Spleen (tissue), 11 donors: ENCODE measurements at regions not wholly inside any gene's neighbourhood (a gene's known extent, or its start where the extent isn't known, plus 50 kb on each side); places are given as distances from the start of the nearest gene placed in this dataset.

Experiments
- DNase-seq: peaks from one replicate; pipeline ENCODE4 v3.0.0-alpha.2; 2020
- H3K27ac ChIP-seq, 8 donors: fragments of 200-600 bp; sonication (generic) in 7 of 8; 1 replicate in 4 of 8; 2 replicates in 4 of 8; pipeline versions ENCODE4 v1.5.0 to v1.8.0; 2016 to 2021; ENCODE audit warnings: inconsistent platforms in 4 of 8, mild to moderate bottlenecking in 4 of 8, moderate library complexity in 1 of 8
- H3K27me3 ChIP-seq, 7 donors: fragments of 200-600 bp; sonication (generic) in 6 of 7; replicated peaks in 1 of 7; 1 replicate in 4 of 7; 2 replicates in 3 of 7; pipeline versions ENCODE4 v1.5.0 to v1.8.0; 2016 to 2021; ENCODE audit warnings: inconsistent platforms in 3 of 7, mild to moderate bottlenecking in 1 of 7
- H3K36me3 ChIP-seq, 6 donors: fragments of 200-600 bp; sonication (generic) in 5 of 6; 1 replicate in 4 of 6; 2 replicates in 2 of 6; pipeline versions ENCODE4 v1.5.0 to v1.8.0; 2016 to 2021; ENCODE audit warnings: inconsistent platforms in 2 of 6
- H3K4me1 ChIP-seq, 6 donors: fragments of 200-600 bp; sonication (generic) in 5 of 6; 1 replicate in 3 of 6; 2 replicates in 3 of 6; pipeline versions ENCODE4 v1.5.0 to v1.8.0; 2016 to 2021; ENCODE audit warnings: inconsistent platforms in 3 of 6
- H3K4me3 ChIP-seq, 8 donors: fragments of 200-600 bp; sonication (generic) in 7 of 8; 1 replicate in 4 of 8; 2 replicates in 4 of 8; pipeline versions ENCODE4 v1.5.0 to v1.8.0; 2016 to 2021; ENCODE audit warnings: inconsistent platforms in 4 of 8, mild to moderate bottlenecking in 4 of 8, moderate library complexity in 2 of 8
- H3K9me3 ChIP-seq, 8 donors: fragments of 200-600 bp; sonication (generic) in 7 of 8; 1 replicate in 4 of 8; 2 replicates in 4 of 8; pipeline versions ENCODE4 v1.5.0 to v1.8.0; 2016 to 2021; ENCODE audit warnings: inconsistent platforms in 4 of 8
- CTCF ChIP-seq, 11 experiments: fragments of 200-600 bp in 7 of 11; fragments of 450-650 bp in 4 of 11; sonication (generic) in 4 of 11; IDR thresholded peaks in 8 of 11; conservative IDR thresholded peaks in 3 of 11; 1 replicate in 7 of 11; 2 replicates in 4 of 11; pipeline versions ENCODE4 v1.4.0 to v1.8.0; 2016 to 2021; ENCODE audit warnings: antibody characterized with exemption in 11 of 11, inconsistent platforms in 4 of 11, mild to moderate bottlenecking in 1 of 11
- POLR2A ChIP-seq, 3 donors: fragments of 450-650 bp; IDR thresholded peaks; one replicate each; pipeline ENCODE4 v1.5.1; 2017; ENCODE audit warnings: antibody characterized with exemption in 3 of 3, mild to moderate bottlenecking in 1 of 3
- POLR2AphosphoS5 ChIP-seq, 3 donors: sonication (generic); formaldehyde crosslinking; IDR thresholded peaks; one replicate each; pipeline ENCODE4 v1.5.1; 2017; ENCODE audit warnings: antibody characterized with exemption in 3 of 3
- WGBS, 5 donors: extraction: QIAGEN DNeasy Blood & Tissue Kit in 3 of 5; methylation state at CpG; one replicate each; pipeline versions ENCODE4 v1.1.5 to v1.1.7; 2013 to 2018; 5-methylcytosine and 5-hydroxymethylcytosine counted together
- intact Hi-C: fragments of 100-400 bp; cut with DNase I; formaldehyde crosslinking; loops from one replicate; pipeline ENCODE4 v1.15.0; 2023; ENCODE audit warnings: low total_unique reads
- donor health status: healthy with polysubstance abuse.
- donor health status: DM: no; HTN: no; CAD: no; lungs with moderate emphysema.
- donor health status: DM: no; HTN: no; CAD: no.
- donor health status: Bipolar disorder and iron deficiency.
- donor health status: healthy.
- donor health status: DM: no; HTN: no; CAD: no.
- donor health status: DM: yes; HTN: yes; CAD: no.

- Histone ChIP-seq H3K27ac (no peak overlapping the region), H3K4me1 (no peaks in the 10 kb centered on the region), H3K4me3 (no peak overlapping the region), H3K36me3 (no peaks in the 10 kb centered on the region), H3K27me3 (no peaks in the 10 kb centered on the region), H3K9me3 (no peaks in the 10 kb centered on the region)
- intact Hi-C loops: no loop called here
- TF ChIP-seq CTCF (IDR thresholded peaks at IDR 0.05 in 8 of 11, conservative IDR thresholded peaks at IDR 0.05 in 3 of 11) (no peak), POLR2A (IDR thresholded peaks at IDR 0.05) (no peak), POLR2AphosphoS5 (IDR thresholded peaks at IDR 0.05) (no peak)
- DNase-seq: no peak
- WGBS, 5 donors: 74 to 86% (median 84%) methylated on average over 6 of the region's 6 CpGs
These were observed 432.2 kb upstream of the KLHL29 start for GRCh38 chr2:22952656-22953225.

- H3K4me1 ChIP-seq: no peaks in the 10 kb centered on the region
- no peaks in the 10 kb centered on the region for H3K27me3 ChIP-seq
- no peak for DNase-seq
- intact Hi-C loops: no loop called here
- 68 to 92% (median 89%) methylated on average over 5 of the region's 5 CpGs for WGBS, 5 donors
- H3K9me3 ChIP-seq: no peaks in the 10 kb centered on the region
- TF ChIP-seq CTCF (IDR thresholded peaks at IDR 0.05 in 8 of 11, conservative IDR thresholded peaks at IDR 0.05 in 3 of 11) (no peak), POLR2AphosphoS5 (IDR thresholded peaks at IDR 0.05) (no peak), POLR2A (IDR thresholded peaks at IDR 0.05) (no peak)
- no peak overlapping the region for H3K27ac ChIP-seq
- no peak overlapping the region for H3K4me3 ChIP-seq
- no peaks in the 10 kb centered on the region for H3K36me3 ChIP-seq
These were observed 427.5 kb upstream of the KLHL29 start for GRCh38 chr2:22957446-22957845.

GRCh38 chr2:22958308-22958707 lies 426.7 kb upstream of the KLHL29 start:
- no peak for DNase-seq
- Histone ChIP-seq H3K4me1 (no peaks in the 10 kb centered on the region), H3K9me3 (no peaks in the 10 kb centered on the region), H3K27ac (no peak overlapping the region), H3K4me3 (no peak overlapping the region), H3K36me3 (no peaks in the 10 kb centered on the region), H3K27me3 (no peaks in the 10 kb centered on the region)
- 85 to 94% (median 90%) methylated on average over 4 of the region's 4 CpGs for WGBS, 5 donors
- no peak for TF ChIP-seq POLR2A (IDR thresholded peaks at IDR 0.05)
- TF ChIP-seq CTCF (IDR thresholded peaks at IDR 0.05 in 8 of 11, conservative IDR thresholded peaks at IDR 0.05 in 3 of 11): no peak
- no peak for TF ChIP-seq POLR2AphosphoS5 (IDR thresholded peaks at IDR 0.05)
- intact Hi-C loops: no loop called here

- Histone ChIP-seq H3K4me1 (no peaks in the 10 kb centered on the region), H3K36me3 (no peaks in the 10 kb centered on the region), H3K9me3 (peaks cover 0 to 8% (median 0%) of the 10 kb centered on the region in 8 donors), H3K27ac (no peak overlapping the region), H3K4me3 (no peak overlapping the region), H3K27me3 (peaks cover 0 to 6% (median 0%) of the 10 kb centered on the region in 7 donors)
- 78 to 89% (median 86%) methylated on average over 5 of the region's 5 CpGs for WGBS, 5 donors
- no peak for DNase-seq
- TF ChIP-seq POLR2A (IDR thresholded peaks at IDR 0.05) (no peak), POLR2AphosphoS5 (IDR thresholded peaks at IDR 0.05) (no peak)
- intact Hi-C loops: no loop called here
These were observed 417.2 kb upstream of the KLHL29 start for GRCh38 chr2:22967756-22968155.
